ENCODE measurements at regions not wholly inside any gene's neighbourhood (a gene's known extent, or its start where the extent isn't known, plus 50 kb on each side); places are given as distances from the start of the nearest gene placed in this dataset.
"Not testable (repeated sequence)": the region's sequence is repeated elsewhere in the genome, so short reads cannot be mapped to it uniquely, and the experiment has no call there.

DNA sequence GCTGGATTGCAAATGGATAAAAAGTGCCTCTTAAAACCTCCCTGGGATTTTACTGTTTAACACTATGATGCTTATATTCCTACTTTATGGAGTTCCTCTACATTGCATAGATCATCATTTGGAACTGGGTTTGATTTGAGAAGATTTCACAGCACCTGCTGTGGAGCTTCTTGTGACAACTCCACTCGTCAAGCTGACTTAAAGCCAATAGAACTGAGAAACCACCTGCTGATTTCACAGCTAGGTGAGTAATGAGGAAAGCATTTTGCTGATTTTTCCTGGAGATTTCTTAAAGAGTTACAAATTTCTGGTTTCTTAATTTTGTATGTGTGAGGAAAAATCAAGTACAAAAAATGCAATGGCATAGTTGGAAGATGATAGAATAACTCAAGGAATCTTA is 739.1 kb upstream of the LRRTM1 start:
- DNase-seq (ENCODE audit: low read depth), result no peak

DNA sequence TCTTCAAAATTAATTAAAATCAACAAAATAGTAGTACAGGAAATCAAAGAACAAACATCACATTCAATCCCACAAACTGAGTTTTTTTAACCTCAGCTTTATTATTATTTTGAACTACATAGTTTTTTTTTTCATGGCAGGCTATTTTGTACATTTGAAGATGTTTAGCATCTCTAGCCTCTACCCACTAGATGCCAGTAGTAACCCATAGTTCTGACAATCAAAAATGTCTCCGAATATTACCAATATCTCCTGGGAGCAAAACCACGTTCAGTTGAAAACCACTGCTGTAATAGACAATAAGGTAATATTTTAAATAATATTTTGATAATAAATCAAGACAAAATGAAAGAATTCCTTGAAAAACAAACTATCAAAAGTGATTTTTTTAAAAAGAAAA is 702.6 kb upstream of the LRRTM1 start:
- DNase-seq (ENCODE audit: low read depth), result no peak

DNA sequence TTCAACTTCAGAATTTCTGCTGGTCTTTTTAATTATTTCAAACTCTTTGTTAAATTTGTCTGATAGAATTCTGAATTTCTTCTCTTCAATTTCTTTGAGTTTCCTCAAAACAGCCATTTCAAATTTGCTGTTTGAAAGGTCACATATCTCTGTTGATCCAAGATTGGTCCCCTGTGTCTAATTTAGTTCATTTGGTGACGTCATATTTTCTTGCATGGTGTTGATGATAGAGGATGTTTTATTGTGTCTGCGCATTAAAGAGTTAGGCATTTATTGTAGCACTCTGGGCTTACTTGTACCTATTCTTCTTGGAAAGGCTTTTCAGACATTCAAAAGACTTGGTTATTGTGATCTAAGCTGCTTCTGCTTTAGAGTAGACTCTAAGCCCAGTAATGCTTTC is 698.4 kb upstream of the LRRTM1 start:
- no peak for DNase-seq (ENCODE audit: low read depth)

DNA sequence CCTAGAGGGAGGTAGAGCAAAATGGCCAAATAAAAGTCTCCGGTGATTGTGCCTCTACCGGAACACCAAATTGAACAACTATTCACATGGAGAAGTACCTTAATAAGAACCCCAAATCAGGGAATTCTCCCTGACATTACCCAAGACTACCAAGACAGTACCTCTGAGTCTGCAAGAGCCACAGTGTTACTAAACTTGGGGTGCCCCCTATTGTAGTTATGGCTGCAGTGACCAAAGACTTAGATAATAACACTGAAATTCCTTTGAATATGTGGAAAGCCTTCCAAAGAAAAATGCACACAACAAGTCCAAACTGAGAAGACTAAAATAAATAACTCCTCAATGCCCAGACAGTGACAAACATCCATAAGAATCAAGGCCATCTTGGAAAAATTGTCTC is 682.9 kb upstream of the LRRTM1 start:
- no peak for DNase-seq (ENCODE audit: low read depth)

DNA sequence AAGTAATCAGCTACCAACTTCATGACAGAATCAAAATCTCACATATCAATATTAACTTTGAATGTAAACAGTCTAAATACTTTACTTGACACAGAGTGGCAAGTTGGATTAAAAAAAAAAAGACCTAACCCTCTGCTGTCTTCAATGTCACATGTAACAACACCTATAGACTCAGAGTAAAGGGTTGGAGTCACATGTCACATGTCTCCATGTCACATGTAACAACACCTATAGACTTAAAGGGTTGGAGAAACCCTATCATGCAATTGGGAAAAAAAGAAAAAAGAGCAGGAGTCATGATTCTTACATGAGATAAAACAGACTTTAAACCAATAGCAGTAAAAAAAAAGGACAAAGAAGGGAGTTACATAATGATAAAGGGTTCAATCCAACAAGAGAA is 665.3 kb upstream of the LRRTM1 start:
- no peak for DNase-seq (ENCODE audit: low read depth)

DNA sequence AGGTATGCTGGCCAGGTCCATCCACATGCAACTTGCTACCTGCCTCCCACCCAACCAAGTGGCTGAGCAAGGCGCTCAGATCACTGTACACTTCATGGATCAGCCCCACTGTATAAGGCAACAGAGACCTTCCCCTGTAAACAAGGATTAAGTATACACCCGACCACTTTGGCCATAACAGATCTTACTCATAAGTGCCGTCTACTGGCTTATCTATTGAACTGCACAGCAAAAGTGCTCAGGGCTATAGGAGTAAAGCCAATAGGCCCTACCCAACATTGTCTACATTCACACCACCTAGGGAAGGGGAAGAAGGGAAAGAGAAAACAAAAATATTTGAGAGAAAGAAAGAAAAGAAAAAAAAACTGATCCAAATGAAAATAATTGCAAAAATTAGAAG is 663.9 kb upstream of the LRRTM1 start:
- no peak for DNase-seq (ENCODE audit: low read depth)

DNA sequence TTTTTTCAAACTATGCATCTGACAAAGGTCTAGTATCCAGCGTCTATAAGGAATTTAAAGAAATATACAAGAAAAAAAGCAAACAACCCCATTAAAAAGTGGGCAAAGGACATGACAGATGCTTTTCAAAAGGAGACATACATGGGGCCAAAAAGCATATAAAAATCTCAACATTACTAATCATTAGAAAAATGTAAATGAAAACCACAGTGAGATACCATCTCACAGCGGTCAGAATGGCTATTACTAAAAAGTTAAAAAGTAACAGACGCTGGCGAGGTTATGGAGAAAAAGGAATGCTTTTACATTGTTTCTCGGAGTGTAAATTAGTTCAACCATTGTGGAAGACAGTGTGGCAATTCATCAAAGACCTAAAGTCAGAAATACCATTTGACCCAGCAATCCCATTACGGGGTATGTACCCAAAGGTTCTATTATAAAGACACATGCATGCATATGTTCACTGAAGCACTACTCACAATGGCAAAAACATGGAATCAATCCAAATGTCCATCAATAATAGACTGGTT is 643.1 kb upstream of the LRRTM1 start:
- no peak for DNase-seq (ENCODE audit: low read depth)

DNA sequence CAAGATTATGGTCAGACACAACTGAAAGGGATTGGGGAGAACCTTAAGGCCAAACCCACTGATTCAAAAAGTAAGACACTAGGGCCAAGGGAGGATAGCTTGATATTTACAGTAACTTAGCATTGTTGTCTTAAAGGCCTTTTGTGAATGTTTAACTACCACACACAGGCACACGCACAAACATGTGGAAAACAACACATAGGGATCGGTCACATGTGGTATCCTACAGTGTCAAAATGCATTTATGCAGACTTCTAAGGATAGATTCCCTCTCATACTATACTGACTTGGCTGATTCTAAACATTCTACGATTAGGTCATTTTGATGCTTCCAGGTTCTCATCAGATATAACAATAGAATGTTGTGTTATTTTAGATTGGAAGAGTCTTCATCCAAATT is 638.9 kb upstream of the LRRTM1 start:
- no peak for DNase-seq (ENCODE audit: low read depth)

DNA sequence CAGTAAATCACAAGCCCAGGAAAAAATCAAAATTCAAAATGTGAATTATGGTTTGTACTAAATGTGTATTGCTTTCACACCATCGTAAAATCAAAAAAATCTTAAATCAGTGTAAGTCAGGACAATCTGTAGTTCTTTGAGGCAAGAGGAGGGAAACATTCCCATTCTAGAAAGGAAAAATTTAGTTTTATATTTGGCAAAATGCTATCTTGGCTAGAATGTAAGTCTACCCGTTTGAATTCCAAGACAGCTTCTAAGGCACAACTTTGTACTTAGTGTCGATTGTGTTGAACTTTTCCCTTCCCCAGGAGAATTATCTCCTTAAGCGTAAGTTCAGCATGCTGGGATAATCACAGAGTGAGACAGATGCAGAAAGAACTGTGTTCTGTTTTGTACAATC is 638.2 kb upstream of the LRRTM1 start:
- no peak for DNase-seq (ENCODE audit: low read depth)

DNA sequence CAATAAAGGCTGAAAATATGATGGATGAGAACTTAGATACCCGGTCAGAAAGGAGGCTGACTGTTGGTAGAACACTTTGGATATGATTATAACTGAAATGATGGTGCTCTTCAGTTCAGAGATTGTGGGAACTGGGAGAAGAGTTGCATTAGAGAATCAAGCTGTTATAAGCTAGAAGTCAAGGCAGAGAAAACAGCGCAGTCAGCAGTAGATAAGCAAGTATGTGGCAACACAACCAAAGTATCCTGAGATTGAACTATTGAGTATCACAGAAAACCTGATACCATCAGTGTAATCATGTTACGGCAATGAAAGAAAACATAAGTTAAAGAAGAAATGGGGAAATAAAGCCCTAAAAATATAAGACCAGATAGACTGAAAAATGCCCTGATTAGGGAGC is 633.9 kb upstream of the LRRTM1 start:
- DNase-seq (ENCODE audit: low read depth), result no peak

DNA sequence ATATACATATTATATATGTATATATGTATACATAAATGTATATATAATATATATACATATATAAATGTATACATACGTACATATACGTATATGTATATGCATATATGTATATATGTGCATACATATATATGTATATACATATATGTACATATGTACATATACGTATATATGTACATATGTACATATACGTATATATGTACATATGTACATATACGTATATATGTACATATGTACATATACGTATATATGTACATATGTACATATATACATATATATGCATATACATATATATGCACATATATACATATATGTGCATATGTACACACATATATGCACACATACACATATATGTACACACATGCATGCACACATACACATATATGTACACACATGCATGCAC is 627.3 kb upstream of the LRRTM1 start:
- not testable (repeated sequence) for DNase-seq (ENCODE audit: low read depth)

DNA sequence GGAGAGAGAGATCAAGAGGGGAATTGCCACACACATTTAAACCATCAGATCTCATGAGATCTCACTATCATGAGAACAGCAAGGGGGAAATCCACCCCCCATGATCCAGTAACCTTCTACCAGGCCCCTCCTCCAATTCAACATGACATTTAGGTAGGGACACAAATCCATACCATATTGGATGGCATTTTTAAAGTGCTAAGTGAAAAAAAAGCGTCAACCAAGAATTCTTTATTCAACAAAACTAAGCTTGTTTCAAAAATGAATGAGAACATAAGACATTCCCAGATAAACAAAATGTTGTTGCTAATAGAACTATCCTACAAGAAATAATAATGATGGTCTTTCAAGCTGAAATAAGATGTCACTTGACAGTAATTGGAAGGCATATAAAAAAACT is 626.2 kb upstream of the LRRTM1 start:
- DNase-seq (ENCODE audit: low read depth), result no peak

DNA sequence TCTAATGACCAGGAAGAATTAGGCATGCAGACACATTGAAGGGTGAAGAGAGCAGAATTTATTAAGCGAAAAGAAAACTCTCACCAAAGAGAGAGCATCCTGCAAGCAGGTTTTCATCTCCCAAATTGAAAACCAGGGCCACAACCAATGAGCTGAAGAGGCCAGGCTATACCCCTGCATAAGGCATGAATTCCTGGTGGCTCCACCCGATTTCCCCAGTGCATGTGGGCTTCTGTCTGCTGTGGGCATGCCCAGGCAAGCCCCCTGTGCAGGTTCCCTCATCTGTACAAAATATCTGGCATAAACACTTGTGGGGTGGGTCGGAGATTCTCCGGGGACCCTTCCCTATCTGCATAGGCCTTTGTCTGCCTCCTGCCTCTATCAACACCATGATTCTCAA is 621.6 kb upstream of the LRRTM1 start:
- no peak for DNase-seq (ENCODE audit: low read depth)

DNA sequence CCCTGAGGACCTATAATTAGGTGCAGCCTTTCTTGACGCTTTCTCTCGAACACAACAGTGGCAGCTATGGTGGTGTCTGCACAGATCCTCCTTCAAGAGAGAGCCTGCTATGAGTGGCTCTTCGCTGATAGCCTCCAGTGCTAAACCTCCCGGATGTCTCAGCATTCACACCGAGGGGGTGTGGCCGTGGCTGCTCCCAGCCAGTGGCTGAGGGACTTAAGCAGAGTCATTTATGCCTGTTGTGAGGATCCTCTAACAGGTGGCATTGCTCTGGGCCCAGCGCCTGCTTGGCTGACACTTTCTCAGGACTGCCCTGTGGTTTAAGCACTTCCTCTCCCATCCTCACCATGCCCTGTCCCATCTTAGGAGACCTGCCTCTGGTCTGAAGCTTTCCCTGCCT is 592.0 kb upstream of the LRRTM1 start:
- no peak for DNase-seq (ENCODE audit: low read depth)

DNA sequence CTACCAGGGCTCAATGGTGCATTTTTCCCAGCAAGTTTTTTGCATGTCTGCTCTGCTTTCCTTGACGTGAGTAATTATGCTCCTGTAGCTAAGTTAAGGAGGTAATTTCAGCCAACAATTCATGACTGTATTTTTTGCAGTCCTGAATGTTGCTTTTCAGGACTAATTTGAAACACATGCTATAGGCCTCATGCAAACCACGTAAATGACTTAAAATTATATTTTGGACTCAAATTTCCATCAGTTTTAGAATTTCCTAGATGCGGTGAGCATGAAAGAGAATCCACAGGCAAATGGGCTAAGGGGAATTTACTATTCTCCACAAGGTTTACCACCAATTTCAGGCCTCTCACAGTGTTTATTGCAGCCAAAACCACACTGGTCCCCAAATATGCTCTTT is 589.9 kb upstream of the LRRTM1 start:
- DNase-seq (ENCODE audit: low read depth), result no peak

DNA sequence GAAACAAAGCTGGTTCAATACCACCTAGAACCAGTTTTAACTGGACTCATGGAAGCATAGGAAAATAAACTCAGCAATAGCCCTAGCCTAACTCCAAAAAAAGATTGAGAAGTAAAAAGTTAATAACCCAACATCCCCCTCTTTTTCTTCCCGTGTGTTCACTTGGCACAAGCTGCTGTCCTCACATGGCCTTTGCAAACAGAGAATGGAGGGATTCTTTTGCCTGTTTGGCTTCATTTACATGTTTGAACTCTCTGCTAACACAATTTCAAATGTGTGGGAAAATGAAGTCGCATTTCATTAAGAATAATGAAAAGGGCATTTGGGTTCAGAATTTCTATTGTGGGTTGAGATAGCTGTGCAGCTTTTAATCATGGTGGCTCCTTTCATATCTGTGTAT is 589.2 kb upstream of the LRRTM1 start:
- DNase-seq (ENCODE audit: low read depth), result no peak

DNA sequence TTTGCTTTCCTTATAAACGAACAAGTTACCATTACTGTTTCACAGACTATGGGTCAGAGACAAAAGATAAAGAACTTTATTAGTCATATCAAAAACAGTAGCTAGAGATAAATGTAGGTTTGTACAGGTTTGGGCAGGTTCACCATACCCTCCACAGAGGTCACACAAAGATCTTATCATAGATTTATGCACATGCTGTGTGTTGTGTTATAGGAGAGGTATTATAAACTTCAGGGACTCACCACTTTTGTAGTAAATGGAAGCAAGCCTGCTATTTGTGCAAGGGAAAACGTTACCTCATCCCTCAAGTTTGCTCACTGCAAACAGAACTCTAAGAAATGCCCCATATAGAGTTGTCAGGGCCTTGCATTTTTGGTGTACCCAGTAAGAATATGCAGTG is 584.5 kb upstream of the LRRTM1 start:
- no peak for DNase-seq (ENCODE audit: low read depth)

DNA sequence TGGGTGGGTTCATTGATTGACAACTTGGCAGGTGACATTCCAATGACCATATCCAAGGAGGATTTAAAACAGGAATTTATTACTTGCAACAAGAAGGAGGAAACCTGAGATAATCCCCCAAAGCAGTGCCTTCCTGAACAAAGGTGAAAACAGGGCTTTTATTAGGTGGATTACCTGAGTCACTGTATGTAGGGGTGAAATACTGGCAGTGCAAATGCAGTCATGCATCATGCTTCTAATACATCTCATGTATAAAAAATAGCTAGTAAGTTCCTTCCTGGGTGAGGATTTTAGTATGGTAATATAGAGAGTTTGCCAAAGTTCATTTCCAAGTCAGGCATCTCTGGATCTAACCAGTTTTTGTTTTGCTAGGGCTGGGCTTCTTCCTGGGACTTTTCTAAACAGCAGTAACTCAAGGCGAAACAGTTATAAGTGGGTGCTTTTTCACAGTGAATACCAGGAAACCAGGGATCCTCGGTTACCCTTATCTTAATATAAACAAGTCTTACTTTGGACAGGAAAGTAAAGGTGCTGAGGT is 583.4 kb upstream of the LRRTM1 start:
- no peak for DNase-seq (ENCODE audit: low read depth)

DNA sequence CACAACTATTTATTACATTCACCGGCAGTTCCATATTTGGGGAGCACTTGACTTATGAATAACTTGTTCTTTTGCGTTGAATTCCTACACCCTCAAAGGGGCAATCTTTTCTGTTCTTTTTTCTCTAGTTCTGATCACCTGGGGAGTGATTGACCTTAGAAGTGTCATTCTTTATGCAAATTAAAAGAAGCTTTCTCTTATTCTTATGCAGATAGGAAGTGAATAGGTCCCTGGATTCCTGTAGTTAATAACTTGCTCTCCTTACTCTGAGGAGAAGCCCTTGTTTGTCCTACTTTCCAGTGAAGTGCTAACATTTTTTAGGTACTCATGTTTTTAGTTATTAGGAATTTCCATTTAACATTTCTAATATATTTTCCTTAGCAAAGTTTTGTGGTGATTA is 569.8 kb upstream of the LRRTM1 start:
- no peak for DNase-seq (ENCODE audit: low read depth)

DNA sequence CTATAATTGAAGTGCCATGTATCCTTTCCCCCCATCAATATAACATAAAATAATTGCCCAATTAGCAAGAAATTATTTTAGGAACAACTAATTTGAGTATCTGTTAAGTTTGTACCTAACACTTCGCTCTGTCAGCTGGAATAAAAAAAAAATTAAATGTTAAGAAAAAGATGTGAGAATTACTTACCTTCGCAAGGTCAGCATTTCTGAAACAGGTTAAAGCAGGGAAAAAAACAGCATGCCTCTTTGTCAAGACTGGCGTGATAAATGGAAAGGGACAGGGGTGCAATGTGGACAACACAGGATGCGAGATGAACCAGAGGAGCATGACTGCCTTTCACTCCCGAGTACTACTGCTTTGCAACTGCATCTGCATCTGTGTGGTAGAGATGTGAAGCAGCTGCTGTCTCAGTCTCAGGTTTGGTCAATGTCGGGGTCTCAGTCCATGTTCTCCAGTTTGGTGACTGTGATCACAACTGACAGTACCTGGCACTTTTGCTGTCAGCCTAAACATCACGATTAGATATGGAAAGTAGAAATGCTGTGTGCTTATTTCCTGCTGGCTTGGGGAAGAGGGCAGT is 565.4 kb upstream of the LRRTM1 start:
- no peak for DNase-seq (ENCODE audit: low read depth)

DNA sequence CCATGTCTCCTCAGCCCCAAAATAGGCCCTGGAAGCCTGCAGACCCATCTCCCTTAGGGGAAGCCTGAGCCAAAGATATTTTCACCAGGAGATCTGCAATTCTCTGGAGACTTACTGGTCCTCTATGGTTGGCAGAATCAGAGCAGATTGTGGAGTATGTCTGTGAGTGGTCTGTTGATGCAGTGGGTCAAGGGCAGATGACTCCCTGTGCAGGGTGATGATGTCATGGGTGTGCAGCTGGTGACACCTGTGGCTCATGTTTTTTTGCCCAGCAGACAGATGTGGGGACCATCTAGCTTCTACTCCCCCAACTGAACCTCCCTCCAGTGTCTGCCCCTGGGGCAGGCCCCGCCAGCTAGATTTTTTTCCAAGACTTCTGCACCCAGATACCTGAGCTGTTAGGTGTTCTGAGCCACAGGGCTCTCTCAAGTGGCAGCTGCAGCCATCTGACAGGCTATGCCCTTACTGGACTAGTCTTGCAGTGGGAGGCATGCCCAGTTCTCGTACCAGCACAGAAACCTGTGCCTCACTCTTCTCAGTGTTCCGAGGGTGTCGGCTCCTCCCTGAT is 558.7 kb upstream of the LRRTM1 start:
- no peak for DNase-seq (ENCODE audit: low read depth)

DNA sequence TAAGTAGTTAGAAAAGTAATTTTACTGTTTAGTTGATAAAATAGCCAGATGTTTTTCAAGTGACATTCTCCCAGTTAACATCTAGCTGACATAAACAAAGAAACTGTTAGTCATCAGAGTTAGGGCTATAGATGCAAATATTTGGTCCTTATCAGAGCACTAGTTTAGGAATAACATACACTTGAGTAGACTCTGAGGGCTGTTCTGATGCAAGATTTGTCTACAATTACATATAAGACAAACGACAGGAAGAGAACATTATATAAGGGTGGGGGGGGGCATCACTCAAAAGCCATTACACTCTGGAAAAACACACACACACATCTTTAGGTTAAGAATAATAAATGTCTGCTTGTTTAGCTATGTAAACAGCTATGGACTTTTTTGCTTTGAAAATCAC is 554.4 kb upstream of the LRRTM1 start:
- DNase-seq (ENCODE audit: low read depth), result no peak

DNA sequence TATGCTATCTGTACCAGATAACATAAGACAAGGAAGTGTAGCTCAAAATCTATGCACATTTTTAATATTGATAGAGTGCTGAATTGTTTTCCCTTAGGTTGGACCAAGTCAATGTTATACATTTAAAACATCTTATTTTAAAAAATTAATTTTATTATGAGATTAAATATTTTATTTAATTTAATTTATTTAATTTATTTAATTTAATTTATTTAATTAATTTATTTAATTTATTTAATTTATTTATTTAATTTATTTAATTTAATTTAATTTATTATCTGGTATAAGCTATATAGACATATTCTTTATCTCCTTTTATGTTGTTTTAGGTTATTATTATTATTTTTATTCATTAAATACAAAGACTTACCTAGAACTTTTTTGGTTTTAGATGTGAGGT is 551.7 kb upstream of the LRRTM1 start:
- DNase-seq (ENCODE audit: low read depth), result no peak

DNA sequence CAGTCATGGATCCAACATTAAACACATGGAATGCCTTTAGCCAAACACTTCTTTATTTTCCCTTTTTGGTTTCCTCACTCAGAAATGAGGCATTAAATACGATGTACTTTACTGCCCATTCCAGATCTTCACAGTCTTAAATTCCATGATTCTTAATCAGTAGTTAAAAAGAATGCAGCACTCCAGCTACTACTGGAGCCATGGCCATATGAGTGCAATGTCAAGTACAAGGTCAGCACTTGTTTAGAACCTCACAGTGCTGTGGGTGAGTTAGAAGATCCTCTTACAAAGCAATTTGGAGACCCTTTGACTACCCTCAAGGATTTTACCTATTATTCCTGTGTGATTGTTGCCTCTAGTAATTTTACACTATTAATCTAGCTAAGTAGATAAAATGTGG is 550.3 kb upstream of the LRRTM1 start:
- no peak for DNase-seq (ENCODE audit: low read depth)
